ENCODE measurements at regions not wholly inside any gene's neighbourhood (a gene's known extent, or its start where the extent isn't known, plus 50 kb on each side); places are given as distances from the start of the nearest gene placed in this dataset.

- TF ChIP-seq YY1 (IDR thresholded peaks at IDR 0.05; ENCODE audit: insufficient read depth, insufficient read length), result no peak
- no peak for TF ChIP-seq ZNF274 (IDR thresholded peaks at IDR 0.05; ENCODE audit: low read depth, low read length)
Measured at GRCh38 chr9:101877439-101877838, 139.0 kb upstream of the GRIN3A start.

Measured in NT2/D1 (cell line).